ENCODE measurements at regions not wholly inside any gene's neighbourhood (a gene's known extent, or its start where the extent isn't known, plus 50 kb on each side); places are given as distances from the start of the nearest gene placed in this dataset.

DNA sequence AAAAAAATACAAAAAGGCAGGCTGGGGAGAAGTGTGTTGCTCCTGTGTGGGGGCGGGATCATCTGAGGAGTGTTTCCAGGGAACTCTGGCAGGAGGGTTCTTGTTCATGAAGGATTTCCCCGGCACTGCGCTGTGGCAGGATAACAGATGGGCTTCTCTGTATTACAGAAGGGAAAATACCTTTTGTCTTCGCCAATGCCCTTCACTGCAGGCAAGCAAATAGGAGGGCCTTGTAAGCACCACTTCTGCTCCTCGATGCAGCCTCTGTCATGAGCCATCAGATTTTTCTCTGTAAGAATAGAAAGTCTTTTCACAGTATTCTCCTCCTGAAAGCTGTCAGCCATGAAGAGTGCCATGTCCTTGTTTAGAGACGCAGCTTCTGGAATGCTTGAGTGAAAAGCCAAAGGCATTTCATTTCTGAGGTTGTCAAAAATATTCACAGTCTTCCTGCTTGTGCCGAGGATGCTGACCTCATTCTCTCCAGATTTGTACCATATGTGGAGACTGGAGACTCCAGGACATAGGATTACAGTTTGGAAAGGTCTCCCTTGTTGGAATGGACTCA, 294.0 kb downstream of the YTHDC2 start:
- ATAC-seq = peak; percentile 37
- no peak overlapping the region for H3K4me3 Mint-ChIP-seq

More for the DNA sequence above, 294.0 kb downstream of the YTHDC2 start:
- Histone ChIP-seq H3K4me1 (ENCODE audit: insufficient read depth) (no peaks in the 10 kb centered on the region), H3F3A (replicated peaks; ENCODE audit: low read depth) (no peaks in the 10 kb centered on the region), H3K9me2 (ENCODE audit: insufficient read depth) (no peaks in the 10 kb centered on the region), H3K4me3 (no peak overlapping the region), H3K4me2 (no peak overlapping the region), H3K79me2 (replicated peaks; ENCODE audit: insufficient read depth) (no peaks in the 10 kb centered on the region), H3K27ac (ENCODE audit: low read depth) (no peak overlapping the region), H3K27me3 (ENCODE audit: insufficient read depth) (no peaks in the 10 kb centered on the region), H2AFZ (0 out of 2 replicates have a peak overlapping the region, but pooled peaks have one; percentile 31), H4K20me1 (replicated peaks; ENCODE audit: insufficient read depth) (no peaks in the 10 kb centered on the region), H3K36me3 (ENCODE audit: insufficient read depth) (no peaks in the 10 kb centered on the region)
- no peaks in the 10 kb centered on the region for H3K36me3 Mint-ChIP-seq (ENCODE audit: low read depth)
- no peaks in the 10 kb centered on the region for H3K27me3 Mint-ChIP-seq (ENCODE audit: insufficient read depth, low read depth, poor library complexity)
- no peaks in the 10 kb centered on the region for H3K9me3 Mint-ChIP-seq
- no peak for TF ChIP-seq NANOG (IDR thresholded peaks at IDR 0.05; ENCODE audit: borderline replicate concordance)
- TF ChIP-seq JUNB (IDR thresholded peaks at IDR 0.05; ENCODE audit: unreplicated experiment) = no peak
- no peak for TF ChIP-seq EZH2phosphoT487 (IDR thresholded peaks at IDR 0.05; ENCODE audit: unreplicated experiment)
- no peak for TF ChIP-seq STAT1 (IDR thresholded peaks at IDR 0.05; ENCODE audit: unreplicated experiment)
- TF ChIP-seq EZH2 (IDR thresholded peaks at IDR 0.05; ENCODE audit: low read depth, unreplicated experiment) = no peak
- no peak for TF ChIP-seq REST (IDR thresholded peaks at IDR 0.05; ENCODE audit: unreplicated experiment)
- no peak for TF ChIP-seq POLR2AphosphoS5 (IDR thresholded peaks at IDR 0.05; ENCODE audit: low read depth)
- no peak for TF ChIP-seq ZNF462 (CRISPR knock-in tag; IDR thresholded peaks at IDR 0.05)
- TF ChIP-seq ZNF114 (CRISPR knock-in tag; IDR thresholded peaks at IDR 0.05) = no peak
- TF ChIP-seq ETS1 (IDR thresholded peaks at IDR 0.05) = no peak
- TF ChIP-seq, protein P1, sequence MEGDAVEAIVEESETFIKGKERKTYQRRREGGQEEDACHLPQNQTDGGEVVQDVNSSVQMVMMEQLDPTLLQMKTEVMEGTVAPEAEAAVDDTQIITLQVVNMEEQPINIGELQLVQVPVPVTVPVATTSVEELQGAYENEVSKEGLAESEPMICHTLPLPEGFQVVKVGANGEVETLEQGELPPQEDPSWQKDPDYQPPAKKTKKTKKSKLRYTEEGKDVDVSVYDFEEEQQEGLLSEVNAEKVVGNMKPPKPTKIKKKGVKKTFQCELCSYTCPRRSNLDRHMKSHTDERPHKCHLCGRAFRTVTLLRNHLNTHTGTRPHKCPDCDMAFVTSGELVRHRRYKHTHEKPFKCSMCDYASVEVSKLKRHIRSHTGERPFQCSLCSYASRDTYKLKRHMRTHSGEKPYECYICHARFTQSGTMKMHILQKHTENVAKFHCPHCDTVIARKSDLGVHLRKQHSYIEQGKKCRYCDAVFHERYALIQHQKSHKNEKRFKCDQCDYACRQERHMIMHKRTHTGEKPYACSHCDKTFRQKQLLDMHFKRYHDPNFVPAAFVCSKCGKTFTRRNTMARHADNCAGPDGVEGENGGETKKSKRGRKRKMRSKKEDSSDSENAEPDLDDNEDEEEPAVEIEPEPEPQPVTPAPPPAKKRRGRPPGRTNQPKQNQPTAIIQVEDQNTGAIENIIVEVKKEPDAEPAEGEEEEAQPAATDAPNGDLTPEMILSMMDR (conservative IDR thresholded peaks at IDR 0.05; ENCODE audit: low read depth in 2 of 2) = no peak
- TF ChIP-seq ZNF331 (CRISPR knock-in tag; IDR thresholded peaks at IDR 0.05; ENCODE audit: low read depth) = no peak
- TF ChIP-seq CREB1 (CRISPR knock-in tag; IDR thresholded peaks at IDR 0.05; ENCODE audit: low read depth) = no peak
- H3K27ac Mint-ChIP-seq = 0 out of 2 replicates have a peak overlapping the region, but pooled peaks have one; percentile 32
- DNase-seq (ENCODE audit: low spot score) = no peak
- H3K4me1 Mint-ChIP-seq = peaks cover 14% of the 10 kb centered on the region
